WTC11 (cell line): ENCODE measurements at regions not wholly inside any gene's neighbourhood (a gene's known extent, or its start where the extent isn't known, plus 50 kb on each side); places are given as distances from the start of the nearest gene placed in this dataset.

ENCODE experiments used
- ATAC-seq: fragments of 200-7000 bp; cut with Tn5 transposase; 2 replicates; pipeline ENCODE4 v1.10.0; 2021; ENCODE audit warnings: mild to moderate bottlenecking, moderate library complexity
- CTCF ChIA-PET: fragments of 300-600 bp; sonication (Branson Sonifier 250); formaldehyde crosslinking; loops from one replicate; lab custom pipeline; 2021; ENCODE audit warnings: antibody characterized with exemption; lab: Charles Lee
- POLR2A ChIA-PET: fragments of 350-600 bp; sonication (Branson Sonifier 250); formaldehyde crosslinking; loops from one replicate; lab custom pipeline; 2021; ENCODE audit warnings: antibody characterized with exemption; lab: Charles Lee
- DNase-seq: peaks from one replicate; pipeline ENCODE4 v3.0.0; 2021; ENCODE audit warnings: low spot score
- H3K27ac Mint-ChIP-seq: 2 replicates; pipeline ENCODE4 v1.8.0; 2021; ENCODE audit warnings: mixed read lengths
- H3K27me3 Mint-ChIP-seq: 2 replicates; pipeline ENCODE4 v1.8.0; 2021; ENCODE audit warnings: low read depth, mild to moderate bottlenecking, moderate library complexity, mixed read lengths
- H3K36me3 Mint-ChIP-seq: 2 replicates; pipeline ENCODE4 v1.8.0; 2021; ENCODE audit warnings: mixed read lengths
- H3K4me1 Mint-ChIP-seq: 2 replicates; pipeline ENCODE4 v1.8.0; 2022; ENCODE audit warnings: mixed read lengths
- H3K4me3 Mint-ChIP-seq: 2 replicates; pipeline ENCODE4 v1.8.0; 2021; ENCODE audit warnings: mild to moderate bottlenecking, moderate library complexity, mixed read lengths
- H3K9me3 Mint-ChIP-seq: 2 replicates; pipeline ENCODE4 v1.8.0; 2021; ENCODE audit warnings: mixed read lengths
- ATF1 ChIP-seq: sonication (generic); formaldehyde crosslinking; IDR thresholded peaks from 2 replicates; pipeline ENCODE4 v1.8.1; 2023; ENCODE audit warnings: mild to moderate bottlenecking, moderate library complexity, missing genetic modification reagents
- CTCF ChIP-seq: fragments of 200-600 bp; IDR thresholded peaks from 2 replicates; pipeline ENCODE4 v1.8.0; 2022; ENCODE audit warnings: antibody characterized with exemption
- E2F5 ChIP-seq: sonication (generic); formaldehyde crosslinking; IDR thresholded peaks from 2 replicates; pipeline ENCODE4 v1.8.1; 2022; ENCODE audit warnings: mild to moderate bottlenecking, moderate library complexity, missing genetic modification reagents
- ESRRA ChIP-seq: sonication (generic); formaldehyde crosslinking; IDR thresholded peaks from 2 replicates; pipeline ENCODE4 v1.8.1; 2022; ENCODE audit warnings: mild to moderate bottlenecking, missing genetic modification reagents, borderline replicate concordance
- FOXJ3 ChIP-seq: sonication (generic); formaldehyde crosslinking; IDR thresholded peaks from 2 replicates; pipeline ENCODE4 v1.9.0; 2021; ENCODE audit warnings: missing genetic modification reagents, mild to moderate bottlenecking, borderline replicate concordance
- FOXK1 ChIP-seq: sonication (generic); formaldehyde crosslinking; IDR thresholded peaks from 2 replicates; pipeline ENCODE4 v1.8.0; 2022; ENCODE audit warnings: mild to moderate bottlenecking, moderate library complexity, missing genetic modification reagents
- JUN ChIP-seq: sonication (generic); formaldehyde crosslinking; IDR thresholded peaks from 2 replicates; pipeline ENCODE4 v1.8.0; 2023; ENCODE audit warnings: mild to moderate bottlenecking, missing genetic modification reagents
- KAT7 ChIP-seq: sonication (generic); formaldehyde crosslinking; IDR thresholded peaks from 2 replicates; pipeline ENCODE4 v1.8.1; 2023; ENCODE audit warnings: missing genetic modification reagents, mild to moderate bottlenecking, borderline replicate concordance
- MYBL2 ChIP-seq: sonication (generic); formaldehyde crosslinking; IDR thresholded peaks from 2 replicates; pipeline ENCODE4 v1.8.1; 2023; ENCODE audit warnings: mild to moderate bottlenecking, moderate library complexity, missing genetic modification reagents
- NFE2L1 ChIP-seq: sonication (generic); formaldehyde crosslinking; IDR thresholded peaks from 2 replicates; pipeline ENCODE4 v1.8.1; 2023; ENCODE audit warnings: missing genetic modification reagents
- OVOL2 ChIP-seq: fragments of 250-450 bp; sonication (Bioruptor Pico); IDR thresholded peaks from 2 replicates; pipeline ENCODE4 v1.9.0; 2021; ENCODE audit warnings: mild to moderate bottlenecking, borderline replicate concordance
- SMAD4 ChIP-seq: sonication (generic); formaldehyde crosslinking; IDR thresholded peaks from 2 replicates; pipeline ENCODE4 v1.8.0; 2022; ENCODE audit warnings: mild to moderate bottlenecking, missing genetic modification reagents
- SOX15 ChIP-seq: fragments of 250-450 bp; sonication (Bioruptor Pico); IDR thresholded peaks from 2 replicates; pipeline ENCODE4 v1.9.0; 2021; ENCODE audit warnings: mild to moderate bottlenecking
- TCF7 ChIP-seq: sonication (generic); formaldehyde crosslinking; IDR thresholded peaks from 2 replicates; pipeline ENCODE4 v1.8.0; 2022; ENCODE audit warnings: mild to moderate bottlenecking, low read depth, missing genetic modification reagents, moderate library complexity
- TP53 ChIP-seq: sonication (generic); formaldehyde crosslinking; IDR thresholded peaks from 2 replicates; pipeline ENCODE4 v1.8.1; 2023; ENCODE audit warnings: mild to moderate bottlenecking, missing genetic modification reagents
- ZBTB43 ChIP-seq: sonication (generic); formaldehyde crosslinking; IDR thresholded peaks from 2 replicates; pipeline ENCODE4 v1.8.1; 2023; ENCODE audit warnings: mild to moderate bottlenecking, missing genetic modification reagents
- ZNF423 ChIP-seq: fragments of 250-450 bp; sonication (Bioruptor Pico); IDR thresholded peaks from 2 replicates; pipeline ENCODE4 v2.1.2; 2022; ENCODE audit warnings: mild to moderate bottlenecking, moderate library complexity
- TF ChIP-seq, protein P1 (sequence below): sonication (generic); formaldehyde crosslinking; IDR thresholded peaks from 2 replicates; pipeline ENCODE4 v1.8.0; 2023; ENCODE audit warnings: mild to moderate bottlenecking, missing genetic modification reagents
- TF ChIP-seq, protein P2 (sequence below): sonication (generic); formaldehyde crosslinking; conservative IDR thresholded peaks from 2 replicates; pipeline ENCODE4 v1.8.1; 2023; ENCODE audit warnings: mild to moderate bottlenecking, low read depth, missing genetic modification reagents, moderate library complexity

DNA sequence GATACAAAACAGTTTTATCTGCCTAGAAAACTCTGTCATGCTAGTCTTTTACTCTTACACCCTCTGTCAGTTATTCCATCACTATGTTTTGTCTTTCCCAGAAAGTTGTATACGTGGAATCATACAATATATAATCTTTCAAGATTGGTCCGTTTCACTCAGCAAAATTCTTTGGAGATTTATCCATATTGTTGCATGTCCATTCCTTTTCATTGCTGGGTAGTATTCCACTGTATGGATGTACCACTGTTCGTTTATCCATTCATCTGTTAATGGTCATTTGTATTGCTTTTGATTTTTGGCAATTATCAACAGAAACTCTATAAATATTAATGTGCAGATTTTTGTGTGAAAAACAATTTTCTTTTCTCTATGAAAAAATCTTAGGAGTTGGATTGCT, 63.1 kb downstream of the GLUD2 start:
- no peaks in the 10 kb centered on the region for H3K36me3 Mint-ChIP-seq
- ChIA-PET CTCF (no interaction called here), POLR2A (no interaction called here)
- no peaks in the 10 kb centered on the region for H3K4me1 Mint-ChIP-seq
- no peaks in the 10 kb centered on the region for H3K27me3 Mint-ChIP-seq
- no peak overlapping the region for H3K4me3 Mint-ChIP-seq
- DNase-seq: no peak
- no peak overlapping the region for H3K27ac Mint-ChIP-seq
- TF ChIP-seq, protein P1, sequence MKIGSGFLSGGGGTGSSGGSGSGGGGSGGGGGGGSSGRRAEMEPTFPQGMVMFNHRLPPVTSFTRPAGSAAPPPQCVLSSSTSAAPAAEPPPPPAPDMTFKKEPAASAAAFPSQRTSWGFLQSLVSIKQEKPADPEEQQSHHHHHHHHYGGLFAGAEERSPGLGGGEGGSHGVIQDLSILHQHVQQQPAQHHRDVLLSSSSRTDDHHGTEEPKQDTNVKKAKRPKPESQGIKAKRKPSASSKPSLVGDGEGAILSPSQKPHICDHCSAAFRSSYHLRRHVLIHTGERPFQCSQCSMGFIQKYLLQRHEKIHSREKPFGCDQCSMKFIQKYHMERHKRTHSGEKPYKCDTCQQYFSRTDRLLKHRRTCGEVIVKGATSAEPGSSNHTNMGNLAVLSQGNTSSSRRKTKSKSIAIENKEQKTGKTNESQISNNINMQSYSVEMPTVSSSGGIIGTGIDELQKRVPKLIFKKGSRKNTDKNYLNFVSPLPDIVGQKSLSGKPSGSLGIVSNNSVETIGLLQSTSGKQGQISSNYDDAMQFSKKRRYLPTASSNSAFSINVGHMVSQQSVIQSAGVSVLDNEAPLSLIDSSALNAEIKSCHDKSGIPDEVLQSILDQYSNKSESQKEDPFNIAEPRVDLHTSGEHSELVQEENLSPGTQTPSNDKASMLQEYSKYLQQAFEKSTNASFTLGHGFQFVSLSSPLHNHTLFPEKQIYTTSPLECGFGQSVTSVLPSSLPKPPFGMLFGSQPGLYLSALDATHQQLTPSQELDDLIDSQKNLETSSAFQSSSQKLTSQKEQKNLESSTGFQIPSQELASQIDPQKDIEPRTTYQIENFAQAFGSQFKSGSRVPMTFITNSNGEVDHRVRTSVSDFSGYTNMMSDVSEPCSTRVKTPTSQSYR (CRISPR knock-in tag): no peak
- TF ChIP-seq KAT7 (no peak), ESRRA (CRISPR knock-in tag) (no peak), TCF7 (no peak), OVOL2 (CRISPR knock-in tag) (no peak), TP53 (CRISPR knock-in tag) (no peak)
- TF ChIP-seq, protein P2, sequence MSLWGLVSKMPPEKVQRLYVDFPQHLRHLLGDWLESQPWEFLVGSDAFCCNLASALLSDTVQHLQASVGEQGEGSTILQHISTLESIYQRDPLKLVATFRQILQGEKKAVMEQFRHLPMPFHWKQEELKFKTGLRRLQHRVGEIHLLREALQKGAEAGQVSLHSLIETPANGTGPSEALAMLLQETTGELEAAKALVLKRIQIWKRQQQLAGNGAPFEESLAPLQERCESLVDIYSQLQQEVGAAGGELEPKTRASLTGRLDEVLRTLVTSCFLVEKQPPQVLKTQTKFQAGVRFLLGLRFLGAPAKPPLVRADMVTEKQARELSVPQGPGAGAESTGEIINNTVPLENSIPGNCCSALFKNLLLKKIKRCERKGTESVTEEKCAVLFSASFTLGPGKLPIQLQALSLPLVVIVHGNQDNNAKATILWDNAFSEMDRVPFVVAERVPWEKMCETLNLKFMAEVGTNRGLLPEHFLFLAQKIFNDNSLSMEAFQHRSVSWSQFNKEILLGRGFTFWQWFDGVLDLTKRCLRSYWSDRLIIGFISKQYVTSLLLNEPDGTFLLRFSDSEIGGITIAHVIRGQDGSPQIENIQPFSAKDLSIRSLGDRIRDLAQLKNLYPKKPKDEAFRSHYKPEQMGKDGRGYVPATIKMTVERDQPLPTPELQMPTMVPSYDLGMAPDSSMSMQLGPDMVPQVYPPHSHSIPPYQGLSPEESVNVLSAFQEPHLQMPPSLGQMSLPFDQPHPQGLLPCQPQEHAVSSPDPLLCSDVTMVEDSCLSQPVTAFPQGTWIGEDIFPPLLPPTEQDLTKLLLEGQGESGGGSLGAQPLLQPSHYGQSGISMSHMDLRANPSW (CRISPR knock-in tag): no peak
- no peak for ATAC-seq
- H3K9me3 Mint-ChIP-seq: peaks cover 3% of the 10 kb centered on the region; the same call in 1 of the 2 replicates

- TF ChIP-seq ZNF423 (CRISPR knock-in tag) (no peak), FOXK1 (CRISPR knock-in tag) (no peak), ZBTB43 (no peak), JUN (no peak), NFE2L1 (CRISPR knock-in tag) (no peak), MYBL2 (CRISPR knock-in tag) (no peak), CTCF (no peak), FOXJ3 (no peak), SMAD4 (CRISPR knock-in tag) (no peak), SOX15 (CRISPR knock-in tag) (no peak), ATF1 (CRISPR knock-in tag) (no peak), E2F5 (CRISPR knock-in tag) (no peak)
- Mint-ChIP-seq H3K36me3 (no peaks in the 10 kb centered on the region), H3K4me3 (no peak overlapping the region), H3K9me3 (peaks cover 3% of the 10 kb centered on the region; the same call in 1 of the 2 replicates), H3K4me1 (no peaks in the 10 kb centered on the region), H3K27ac (no peak overlapping the region), H3K27me3 (no peaks in the 10 kb centered on the region)
- DNase-seq (no peak), ATAC-seq (no peak)
- ChIA-PET CTCF (no interaction called here), POLR2A (no interaction called here)
Observed at GRCh38 chrX:121114691-121115090, 67.3 kb downstream of the GLUD2 start.
